WTC11 (cell line): ENCODE measurements at regions not wholly inside any gene's neighbourhood (a gene's known extent, or its start where the extent isn't known, plus 50 kb on each side); places are given as distances from the start of the nearest gene placed in this dataset.

Experiments used
- CTCF ChIP-seq: fragments of 200-600 bp; IDR thresholded peaks from 2 replicates; pipeline ENCODE4 v1.8.0; 2022; ENCODE audit warnings: antibody characterized with exemption
- JUN ChIP-seq: sonication (generic); formaldehyde crosslinking; IDR thresholded peaks from 2 replicates; pipeline ENCODE4 v1.8.0; 2023; ENCODE audit warnings: mild to moderate bottlenecking, missing genetic modification reagents
- SMAD4 ChIP-seq: sonication (generic); formaldehyde crosslinking; IDR thresholded peaks from 2 replicates; pipeline ENCODE4 v1.8.0; 2022; ENCODE audit warnings: mild to moderate bottlenecking, missing genetic modification reagents
- TF ChIP-seq, protein P1 (sequence below): sonication (generic); formaldehyde crosslinking; IDR thresholded peaks from 2 replicates; pipeline ENCODE4 v1.8.1; 2023; ENCODE audit warnings: mild to moderate bottlenecking, missing genetic modification reagents, moderate library complexity

GRCh38 chr5:38772471-38772870 lies 73.3 kb upstream of the OSMR start:
- TF ChIP-seq CTCF (no peak), JUN (no peak), SMAD4 (CRISPR knock-in tag) (no peak)
- TF ChIP-seq, protein P1, sequence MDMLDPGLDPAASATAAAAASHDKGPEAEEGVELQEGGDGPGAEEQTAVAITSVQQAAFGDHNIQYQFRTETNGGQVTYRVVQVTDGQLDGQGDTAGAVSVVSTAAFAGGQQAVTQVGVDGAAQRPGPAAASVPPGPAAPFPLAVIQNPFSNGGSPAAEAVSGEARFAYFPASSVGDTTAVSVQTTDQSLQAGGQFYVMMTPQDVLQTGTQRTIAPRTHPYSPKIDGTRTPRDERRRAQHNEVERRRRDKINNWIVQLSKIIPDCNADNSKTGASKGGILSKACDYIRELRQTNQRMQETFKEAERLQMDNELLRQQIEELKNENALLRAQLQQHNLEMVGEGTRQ (CRISPR knock-in tag), result no peak
